ENCODE measurements at regions not wholly inside any gene's neighbourhood (a gene's known extent, or its start where the extent isn't known, plus 50 kb on each side); places are given as distances from the start of the nearest gene placed in this dataset.

DNA sequence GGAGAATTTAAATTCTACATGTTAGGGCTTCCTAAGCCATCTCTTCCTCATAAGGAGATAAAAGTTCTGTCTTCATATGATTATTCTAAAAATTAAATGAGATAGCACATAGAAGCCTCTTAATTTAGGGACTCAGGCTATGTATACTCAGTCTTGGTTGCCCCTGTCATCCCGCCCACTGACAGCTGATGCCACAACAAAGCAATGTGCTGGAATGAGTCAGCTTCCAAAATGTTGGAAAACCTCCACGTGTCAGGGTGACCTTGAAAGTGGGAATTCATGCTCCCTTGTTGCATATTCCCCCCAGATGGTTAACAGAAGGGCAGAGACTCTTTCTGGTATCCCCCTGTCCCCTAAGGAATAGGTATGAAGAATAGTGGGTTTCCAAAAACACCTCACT, 238.0 kb upstream of the DDHD1 start:
- Histone ChIP-seq H3K27ac (ENCODE audit: low read depth, low read length) (no peak overlapping the region), H3K23ac (ENCODE audit: low read length) (no peak overlapping the region), H3K79me2 (ENCODE audit: control insufficient read depth, insufficient read depth, low read length) (no peaks in the 10 kb centered on the region), H3K56ac (ENCODE audit: low read length) (no peak overlapping the region), H3K79me1 (ENCODE audit: low read length) (no peaks in the 10 kb centered on the region), H2BK15ac (replicated peaks; ENCODE audit: low read depth) (no peak overlapping the region), H4K5ac (ENCODE audit: low read length) (no peak overlapping the region), H3K4ac (ENCODE audit: low read depth, low read length) (no peak overlapping the region), H3K27me3 (ENCODE audit: insufficient read depth, low read length, poor library complexity) (no peaks in the 10 kb centered on the region), H3K4me2 (ENCODE audit: low read length) (no peak overlapping the region), H3K18ac (ENCODE audit: low read length) (no peak overlapping the region), H2BK120ac (ENCODE audit: low read depth, low read length) (no peak overlapping the region), H3K9ac (ENCODE audit: low read length) (no peak overlapping the region), H3K4me1 (ENCODE audit: control insufficient read depth, low read depth, low read length) (no peaks in the 10 kb centered on the region), H2BK5ac (ENCODE audit: low read length) (no peak overlapping the region), H3K36me3 (ENCODE audit: control insufficient read depth, insufficient read depth, low read length) (no peaks in the 10 kb centered on the region), H4K8ac (ENCODE audit: low read depth, low read length) (no peak overlapping the region), H3K4me3 (ENCODE audit: low read length) (no peak overlapping the region), H2AK5ac (ENCODE audit: low read length) (no peak overlapping the region)
- WGBS (ENCODE audit: extremely low coverage, insufficient coverage, low lambda C conversion rate): no CpG with 5 or more reads among the region's 2 CpGs
- peak; percentile 21 for DNase-seq

DNA sequence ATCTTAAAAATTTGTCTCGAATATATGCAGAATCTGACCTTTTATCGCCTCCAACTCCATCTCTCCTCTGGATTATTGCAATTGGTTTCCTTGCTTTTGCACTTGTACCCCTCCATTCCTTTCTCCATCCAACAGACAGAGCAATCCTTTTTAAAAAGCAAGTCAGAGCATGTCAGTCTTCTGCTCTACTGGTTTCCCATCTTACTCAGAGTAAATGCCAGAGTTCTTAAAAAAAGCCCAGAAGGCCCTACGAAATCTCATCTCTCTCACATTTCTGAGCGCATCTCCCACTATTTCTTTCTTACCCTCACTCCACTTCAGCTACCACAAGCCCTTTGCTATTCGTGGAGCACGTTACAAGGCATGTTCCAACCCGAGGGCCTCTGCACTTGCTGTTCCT, 236.9 kb upstream of the DDHD1 start:
- H3K4me2 ChIP-seq (ENCODE audit: low read length): no peak overlapping the region
- WGBS (ENCODE audit: extremely low coverage, insufficient coverage, low lambda C conversion rate): no CpG with 5 or more reads among the region's 7 CpGs
- no peak overlapping the region for H3K27ac ChIP-seq (ENCODE audit: low read depth, low read length)
- H4K5ac ChIP-seq (ENCODE audit: low read length): no peak overlapping the region
- H3K27me3 ChIP-seq (ENCODE audit: insufficient read depth, low read length, poor library complexity): no peaks in the 10 kb centered on the region
- H2BK15ac ChIP-seq (replicated peaks; ENCODE audit: low read depth): no peak overlapping the region
- no peak overlapping the region for H2BK5ac ChIP-seq (ENCODE audit: low read length)
- no peak overlapping the region for H2AK5ac ChIP-seq (ENCODE audit: low read length)
- no peak overlapping the region for H4K8ac ChIP-seq (ENCODE audit: low read depth, low read length)
- no peak overlapping the region for H2BK120ac ChIP-seq (ENCODE audit: low read depth, low read length)
- H3K56ac ChIP-seq (ENCODE audit: low read length): no peak overlapping the region
- H3K36me3 ChIP-seq (ENCODE audit: control insufficient read depth, insufficient read depth, low read length): no peaks in the 10 kb centered on the region
- no peak for DNase-seq
- H3K4ac ChIP-seq (ENCODE audit: low read depth, low read length): no peak overlapping the region
- no peak overlapping the region for H3K4me3 ChIP-seq (ENCODE audit: low read length)
- H3K79me1 ChIP-seq (ENCODE audit: low read length): no peaks in the 10 kb centered on the region
- H3K18ac ChIP-seq (ENCODE audit: low read length): no peak overlapping the region
- no peak overlapping the region for H3K9ac ChIP-seq (ENCODE audit: low read length)
- no peaks in the 10 kb centered on the region for H3K79me2 ChIP-seq (ENCODE audit: control insufficient read depth, insufficient read depth, low read length)
- H3K23ac ChIP-seq (ENCODE audit: low read length): no peak overlapping the region
- H3K4me1 ChIP-seq (ENCODE audit: control insufficient read depth, low read depth, low read length): no peaks in the 10 kb centered on the region

DNA sequence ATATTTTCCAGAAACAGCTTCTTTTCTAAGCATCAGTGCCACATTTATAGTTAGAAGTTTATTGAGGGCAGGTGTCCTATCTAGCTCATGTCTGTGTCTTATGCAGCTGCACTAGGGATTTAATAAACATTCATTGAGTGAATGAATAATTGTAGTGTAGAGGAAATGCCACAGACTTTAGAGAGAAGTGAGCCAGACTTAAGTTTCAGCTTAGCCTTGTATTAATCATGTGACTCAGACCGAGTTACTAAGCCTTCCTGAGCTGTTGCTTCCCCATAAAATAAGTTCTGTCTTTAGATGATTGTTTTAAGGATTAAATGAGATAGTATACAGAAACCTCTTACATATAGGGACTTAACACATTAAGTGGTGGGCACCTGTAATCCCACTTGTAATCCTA, 236.1 kb upstream of the DDHD1 start:
- Histone ChIP-seq H3K4me1 (ENCODE audit: control insufficient read depth, low read depth, low read length) (no peaks in the 10 kb centered on the region), H3K27ac (ENCODE audit: low read depth, low read length) (no peak overlapping the region), H3K4me2 (ENCODE audit: low read length) (no peak overlapping the region), H4K5ac (ENCODE audit: low read length) (no peak overlapping the region), H2BK120ac (ENCODE audit: low read depth, low read length) (no peak overlapping the region), H3K9ac (ENCODE audit: low read length) (no peak overlapping the region), H3K27me3 (ENCODE audit: insufficient read depth, low read length, poor library complexity) (no peaks in the 10 kb centered on the region), H4K8ac (ENCODE audit: low read depth, low read length) (no peak overlapping the region), H3K36me3 (ENCODE audit: control insufficient read depth, insufficient read depth, low read length) (no peaks in the 10 kb centered on the region), H2AK5ac (ENCODE audit: low read length) (no peak overlapping the region), H3K79me2 (ENCODE audit: control insufficient read depth, insufficient read depth, low read length) (no peaks in the 10 kb centered on the region), H3K4ac (ENCODE audit: low read depth, low read length) (no peak overlapping the region), H3K4me3 (ENCODE audit: low read length) (no peak overlapping the region), H3K79me1 (ENCODE audit: low read length) (no peaks in the 10 kb centered on the region), H3K56ac (ENCODE audit: low read length) (no peak overlapping the region), H2BK5ac (ENCODE audit: low read length) (no peak overlapping the region), H3K18ac (ENCODE audit: low read length) (no peak overlapping the region), H3K23ac (ENCODE audit: low read length) (no peak overlapping the region), H2BK15ac (replicated peaks; ENCODE audit: low read depth) (no peak overlapping the region)
- WGBS (ENCODE audit: extremely low coverage, insufficient coverage, low lambda C conversion rate): no CpG with 5 or more reads among the region's 1 CpG
- DNase-seq: no peak

DNA sequence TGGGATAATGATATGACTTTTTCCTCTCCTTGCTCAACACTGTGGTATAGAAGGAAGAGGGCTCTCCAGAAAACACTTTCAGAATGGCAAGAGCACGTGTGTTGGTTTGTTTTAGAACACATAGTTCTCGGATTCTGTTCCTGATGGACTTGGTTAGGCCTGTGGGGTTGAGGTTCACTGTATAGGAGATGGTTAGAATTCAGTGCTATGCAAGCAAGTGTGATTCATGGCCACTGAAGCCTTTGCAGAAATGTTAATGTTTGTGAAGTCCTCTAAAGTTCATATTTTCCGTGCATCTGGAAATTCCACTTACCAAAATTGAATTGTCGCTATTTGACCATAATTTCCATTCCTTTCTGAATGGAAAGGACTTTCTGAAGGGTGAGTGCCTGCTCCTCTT, 233.2 kb upstream of the DDHD1 start:
- Histone ChIP-seq H3K56ac (ENCODE audit: low read length) (no peak overlapping the region), H3K27me3 (ENCODE audit: insufficient read depth, low read length, poor library complexity) (no peaks in the 10 kb centered on the region), H3K4ac (ENCODE audit: low read depth, low read length) (no peak overlapping the region), H2AK5ac (ENCODE audit: low read length) (no peak overlapping the region), H3K36me3 (ENCODE audit: control insufficient read depth, insufficient read depth, low read length) (no peaks in the 10 kb centered on the region), H3K9ac (ENCODE audit: low read length) (no peak overlapping the region), H2BK120ac (ENCODE audit: low read depth, low read length) (no peak overlapping the region), H3K23ac (ENCODE audit: low read length) (no peak overlapping the region), H2BK15ac (replicated peaks; ENCODE audit: low read depth) (no peak overlapping the region), H3K4me1 (ENCODE audit: control insufficient read depth, low read depth, low read length) (no peaks in the 10 kb centered on the region), H3K4me2 (ENCODE audit: low read length) (no peak overlapping the region), H3K79me1 (ENCODE audit: low read length) (no peaks in the 10 kb centered on the region), H3K79me2 (ENCODE audit: control insufficient read depth, insufficient read depth, low read length) (no peaks in the 10 kb centered on the region), H3K18ac (ENCODE audit: low read length) (no peak overlapping the region), H4K5ac (ENCODE audit: low read length) (no peak overlapping the region), H4K8ac (ENCODE audit: low read depth, low read length) (no peak overlapping the region), H2BK5ac (ENCODE audit: low read length) (no peak overlapping the region), H3K27ac (ENCODE audit: low read depth, low read length) (no peak overlapping the region), H3K4me3 (ENCODE audit: low read length) (no peak overlapping the region)
- no peak for DNase-seq
- no CpG with 5 or more reads among the region's 4 CpGs for WGBS (ENCODE audit: extremely low coverage, insufficient coverage, low lambda C conversion rate)

DNA sequence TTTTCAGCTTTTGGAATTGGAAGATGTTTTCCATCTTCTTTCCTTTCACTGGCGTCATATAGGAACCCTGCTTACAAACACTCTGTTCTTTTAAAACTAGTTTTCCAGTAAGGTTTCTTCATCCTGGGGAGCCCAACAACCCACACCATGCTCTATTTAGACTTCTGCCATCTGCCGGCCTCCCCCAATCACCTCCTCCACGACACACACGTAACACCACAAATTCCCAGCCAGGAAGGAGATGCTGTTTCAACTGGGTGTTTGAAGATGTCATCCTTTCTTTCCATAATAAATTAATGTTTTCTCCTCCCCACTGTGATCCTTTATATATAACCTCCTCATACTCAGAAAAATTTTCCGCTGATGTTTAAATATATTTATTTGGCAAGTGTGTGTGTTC, 231.4 kb upstream of the DDHD1 start:
- Histone ChIP-seq H2BK120ac (ENCODE audit: low read depth, low read length) (no peak overlapping the region), H3K27ac (ENCODE audit: low read depth, low read length) (no peak overlapping the region), H2BK15ac (replicated peaks; ENCODE audit: low read depth) (no peak overlapping the region), H3K4me2 (ENCODE audit: low read length) (no peak overlapping the region), H2AK5ac (ENCODE audit: low read length) (no peak overlapping the region), H3K36me3 (ENCODE audit: control insufficient read depth, insufficient read depth, low read length) (no peaks in the 10 kb centered on the region), H3K27me3 (ENCODE audit: insufficient read depth, low read length, poor library complexity) (no peaks in the 10 kb centered on the region), H4K5ac (ENCODE audit: low read length) (no peak overlapping the region), H4K8ac (ENCODE audit: low read depth, low read length) (no peak overlapping the region), H3K4me1 (ENCODE audit: control insufficient read depth, low read depth, low read length) (no peaks in the 10 kb centered on the region), H3K79me1 (ENCODE audit: low read length) (no peaks in the 10 kb centered on the region), H2BK5ac (ENCODE audit: low read length) (no peak overlapping the region), H3K79me2 (ENCODE audit: control insufficient read depth, insufficient read depth, low read length) (no peaks in the 10 kb centered on the region), H3K4me3 (ENCODE audit: low read length) (no peak overlapping the region), H3K18ac (ENCODE audit: low read length) (no peak overlapping the region), H3K56ac (ENCODE audit: low read length) (no peak overlapping the region), H3K9ac (ENCODE audit: low read length) (no peak overlapping the region), H3K23ac (ENCODE audit: low read length) (no peak overlapping the region), H3K4ac (ENCODE audit: low read depth, low read length) (no peak overlapping the region)
- no CpG with 5 or more reads among the region's 5 CpGs for WGBS (ENCODE audit: extremely low coverage, insufficient coverage, low lambda C conversion rate)
- no peak for DNase-seq

DNA sequence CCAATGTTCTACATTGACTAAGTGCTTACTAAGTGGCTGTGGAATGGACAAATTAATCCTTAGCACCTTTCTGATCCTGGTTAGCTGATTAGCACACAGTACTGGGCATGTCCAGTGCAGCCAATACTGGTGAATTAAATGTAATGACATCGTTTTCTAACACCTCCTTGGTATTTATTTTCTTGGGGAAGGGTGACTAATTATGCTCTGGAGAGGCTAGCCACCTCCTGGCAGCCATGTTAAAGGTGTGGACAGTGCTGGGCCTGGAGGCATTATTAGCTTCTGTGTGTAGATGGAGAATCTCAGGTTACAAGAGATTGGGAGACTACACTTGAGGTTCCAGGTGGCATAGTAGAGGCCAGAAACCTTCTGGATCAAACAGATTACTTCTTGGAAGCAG, 230.9 kb upstream of the DDHD1 start:
- no peaks in the 10 kb centered on the region for H3K79me2 ChIP-seq (ENCODE audit: control insufficient read depth, insufficient read depth, low read length)
- no peak overlapping the region for H4K8ac ChIP-seq (ENCODE audit: low read depth, low read length)
- no peak overlapping the region for H2BK15ac ChIP-seq (replicated peaks; ENCODE audit: low read depth)
- no peaks in the 10 kb centered on the region for H3K79me1 ChIP-seq (ENCODE audit: low read length)
- no peak overlapping the region for H3K4ac ChIP-seq (ENCODE audit: low read depth, low read length)
- no peak overlapping the region for H3K4me3 ChIP-seq (ENCODE audit: low read length)
- no peak overlapping the region for H4K5ac ChIP-seq (ENCODE audit: low read length)
- peak overlapping the region; percentile 73 for H2BK120ac ChIP-seq (ENCODE audit: low read depth, low read length)
- H3K27me3 ChIP-seq (ENCODE audit: insufficient read depth, low read length, poor library complexity): no peaks in the 10 kb centered on the region
- no peak overlapping the region for H3K56ac ChIP-seq (ENCODE audit: low read length)
- H3K36me3 ChIP-seq (ENCODE audit: control insufficient read depth, insufficient read depth, low read length): no peaks in the 10 kb centered on the region
- no CpG with 5 or more reads among the region's 1 CpG for WGBS (ENCODE audit: extremely low coverage, insufficient coverage, low lambda C conversion rate)
- H3K4me1 ChIP-seq (ENCODE audit: control insufficient read depth, low read depth, low read length): no peaks in the 10 kb centered on the region
- H3K4me2 ChIP-seq (ENCODE audit: low read length): no peak overlapping the region
- no peak for DNase-seq
- H2AK5ac ChIP-seq (ENCODE audit: low read length): no peak overlapping the region
- H2BK5ac ChIP-seq (ENCODE audit: low read length): no peak overlapping the region
- no peak overlapping the region for H3K18ac ChIP-seq (ENCODE audit: low read length)
- H3K9ac ChIP-seq (ENCODE audit: low read length): no peak overlapping the region
- no peak overlapping the region for H3K27ac ChIP-seq (ENCODE audit: low read depth, low read length)
- H3K23ac ChIP-seq (ENCODE audit: low read length): no peak overlapping the region
